OCI-LY1 (cell line): ENCODE measurements at regions not wholly inside any gene's neighbourhood (a gene's known extent, or its start where the extent isn't known, plus 50 kb on each side); places are given as distances from the start of the nearest gene placed in this dataset.

Experiments used
- EZH2 ChIP-seq: fragments of 200-600 bp; sonication (generic), shearing (Covaris generic); IDR thresholded peaks from 2 replicates; pipeline ENCODE4 v1.8.0; 2017; ENCODE audit warnings: borderline replicate concordance, mixed run types, mild to moderate bottlenecking, antibody characterized with exemption, low read length, moderate library complexity, mixed read lengths
- TF ChIP-seq, protein P1 (sequence below): fragments of 200-600 bp; sonication (generic), shearing (Covaris generic); IDR thresholded peaks from 2 replicates; pipeline ENCODE4 v1.5.1; 2017; ENCODE audit warnings: mild to moderate bottlenecking, antibody characterized with exemption, low read length, moderate library complexity, mixed read lengths

DNA sequence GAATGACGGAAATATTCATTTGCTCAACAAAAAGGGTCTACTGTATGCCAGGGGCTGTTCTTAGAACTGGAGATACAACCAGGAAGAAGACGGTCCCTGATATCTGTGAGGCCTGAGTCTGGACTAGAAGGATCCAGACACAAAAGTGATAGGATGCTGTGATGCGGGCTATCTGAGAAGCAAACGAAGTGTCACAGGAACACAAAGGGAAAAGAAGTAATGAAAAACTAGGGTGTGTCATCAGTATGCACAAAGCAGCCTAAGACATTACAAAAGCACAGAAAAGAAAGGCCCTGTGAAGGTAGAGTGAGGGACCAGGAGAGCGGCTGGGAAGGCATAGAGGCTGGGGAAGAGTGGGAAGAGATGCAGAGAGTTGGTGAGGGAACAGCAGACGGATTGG is 63.3 kb upstream of the C3orf80 start:
- TF ChIP-seq, protein P1, sequence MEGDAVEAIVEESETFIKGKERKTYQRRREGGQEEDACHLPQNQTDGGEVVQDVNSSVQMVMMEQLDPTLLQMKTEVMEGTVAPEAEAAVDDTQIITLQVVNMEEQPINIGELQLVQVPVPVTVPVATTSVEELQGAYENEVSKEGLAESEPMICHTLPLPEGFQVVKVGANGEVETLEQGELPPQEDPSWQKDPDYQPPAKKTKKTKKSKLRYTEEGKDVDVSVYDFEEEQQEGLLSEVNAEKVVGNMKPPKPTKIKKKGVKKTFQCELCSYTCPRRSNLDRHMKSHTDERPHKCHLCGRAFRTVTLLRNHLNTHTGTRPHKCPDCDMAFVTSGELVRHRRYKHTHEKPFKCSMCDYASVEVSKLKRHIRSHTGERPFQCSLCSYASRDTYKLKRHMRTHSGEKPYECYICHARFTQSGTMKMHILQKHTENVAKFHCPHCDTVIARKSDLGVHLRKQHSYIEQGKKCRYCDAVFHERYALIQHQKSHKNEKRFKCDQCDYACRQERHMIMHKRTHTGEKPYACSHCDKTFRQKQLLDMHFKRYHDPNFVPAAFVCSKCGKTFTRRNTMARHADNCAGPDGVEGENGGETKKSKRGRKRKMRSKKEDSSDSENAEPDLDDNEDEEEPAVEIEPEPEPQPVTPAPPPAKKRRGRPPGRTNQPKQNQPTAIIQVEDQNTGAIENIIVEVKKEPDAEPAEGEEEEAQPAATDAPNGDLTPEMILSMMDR, result no peak
- TF ChIP-seq EZH2, result no peak
